GM12865 (cell line): ENCODE measurements at regions not wholly inside any gene's neighbourhood (a gene's known extent, or its start where the extent isn't known, plus 50 kb on each side); places are given as distances from the start of the nearest gene placed in this dataset.

Experiments
- DNase-seq: peaks from one replicate; pipeline ENCODE4 v3.0.0; 2010; ENCODE audit warnings: low read depth
- H3K4me3 ChIP-seq: 2 replicates; pipeline ENCODE4 v1.5.1; 2011; ENCODE audit warnings: mild to moderate bottlenecking, low read depth, low read length, control low read depth
- CTCF ChIP-seq: IDR thresholded peaks from 2 replicates; pipeline ENCODE4 v1.5.1; 2011; ENCODE audit warnings: low read length, control low read depth, low read depth, inconsistent platforms; ENCODE audit not compliant: insufficient read depth; ENCODE audit errors: missing control alignments

- H3K4me3 ChIP-seq = no peak overlapping the region
- TF ChIP-seq CTCF = no peak
- no peak for DNase-seq
Observed at GRCh38 chr4:181319629-181320028, 923.6 kb upstream of the TENM3 start.

GRCh38 chr4:181323061-181323460 lies 920.1 kb upstream of the TENM3 start:
- no peak overlapping the region for H3K4me3 ChIP-seq
- TF ChIP-seq CTCF = no peak
- DNase-seq = peak; percentile 68

DNA sequence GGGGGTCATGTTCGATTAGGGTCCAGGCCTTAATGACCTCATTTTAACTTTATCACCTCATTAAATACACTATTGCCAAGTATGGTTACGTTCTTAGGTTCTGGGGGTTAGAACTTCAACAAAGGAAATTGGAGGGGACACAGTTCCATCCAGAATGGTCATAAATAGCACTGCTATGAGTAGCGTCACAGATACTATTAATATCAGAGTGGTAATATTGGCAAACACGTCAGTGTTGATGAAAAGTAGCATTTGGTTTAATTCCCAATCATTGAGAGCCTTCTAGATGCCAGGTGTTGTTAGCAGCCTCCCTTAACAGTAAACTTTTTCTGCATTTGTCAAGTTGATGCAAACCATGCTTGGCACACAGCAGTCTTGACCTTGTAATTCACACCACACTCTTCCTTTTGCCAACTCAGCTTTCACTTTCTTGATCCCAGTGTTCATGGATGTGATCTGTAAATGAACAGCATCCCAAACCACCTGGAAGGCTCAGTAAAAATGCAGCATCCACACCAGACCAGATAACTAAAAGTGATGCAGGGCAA lies 912.5 kb upstream of the TENM3 start:
- TF ChIP-seq CTCF = no peak
- no peak overlapping the region for H3K4me3 ChIP-seq
- no peak for DNase-seq

DNA sequence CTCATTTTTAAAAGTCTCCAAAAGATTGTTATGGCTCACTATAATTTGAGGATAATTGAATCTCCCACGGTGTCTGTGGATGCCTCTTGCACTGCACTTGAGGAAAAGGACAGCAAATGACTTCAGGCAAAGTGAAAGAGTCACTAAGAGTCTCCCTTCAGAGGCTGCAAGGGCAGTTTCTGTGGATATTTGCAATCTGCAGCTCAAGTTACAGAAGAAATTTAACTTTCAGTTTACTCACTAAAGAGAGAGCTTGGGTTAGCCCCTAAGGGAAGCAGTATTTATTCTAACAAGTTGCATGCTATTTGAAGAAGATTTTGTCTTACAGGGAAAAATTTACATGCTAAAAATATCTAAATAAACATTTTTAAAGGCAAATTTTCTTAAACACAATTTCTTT lies 912.0 kb upstream of the TENM3 start:
- no peak for TF ChIP-seq CTCF
- no peak for DNase-seq
- no peak overlapping the region for H3K4me3 ChIP-seq

DNA sequence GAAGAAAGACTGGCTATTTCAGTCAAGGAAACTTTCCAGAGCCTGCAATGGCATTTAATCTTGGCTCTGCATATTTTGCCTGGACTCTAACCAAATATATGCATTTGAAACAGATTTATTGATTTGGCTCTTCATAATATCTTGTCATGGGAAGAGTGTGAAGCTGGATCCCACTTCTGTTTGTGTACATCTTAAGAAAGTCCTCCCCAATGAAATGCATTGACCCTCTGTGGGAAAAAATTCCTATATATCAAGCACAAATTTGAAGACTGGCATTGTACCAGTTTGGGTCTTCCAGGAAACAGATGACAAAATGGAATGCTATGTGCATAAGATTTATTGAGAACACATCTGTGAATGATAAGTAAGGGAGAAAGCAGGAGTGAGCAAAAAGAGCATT lies 897.3 kb upstream of the TENM3 start:
- TF ChIP-seq CTCF = no peak
- DNase-seq = no peak
- no peak overlapping the region for H3K4me3 ChIP-seq

DNA sequence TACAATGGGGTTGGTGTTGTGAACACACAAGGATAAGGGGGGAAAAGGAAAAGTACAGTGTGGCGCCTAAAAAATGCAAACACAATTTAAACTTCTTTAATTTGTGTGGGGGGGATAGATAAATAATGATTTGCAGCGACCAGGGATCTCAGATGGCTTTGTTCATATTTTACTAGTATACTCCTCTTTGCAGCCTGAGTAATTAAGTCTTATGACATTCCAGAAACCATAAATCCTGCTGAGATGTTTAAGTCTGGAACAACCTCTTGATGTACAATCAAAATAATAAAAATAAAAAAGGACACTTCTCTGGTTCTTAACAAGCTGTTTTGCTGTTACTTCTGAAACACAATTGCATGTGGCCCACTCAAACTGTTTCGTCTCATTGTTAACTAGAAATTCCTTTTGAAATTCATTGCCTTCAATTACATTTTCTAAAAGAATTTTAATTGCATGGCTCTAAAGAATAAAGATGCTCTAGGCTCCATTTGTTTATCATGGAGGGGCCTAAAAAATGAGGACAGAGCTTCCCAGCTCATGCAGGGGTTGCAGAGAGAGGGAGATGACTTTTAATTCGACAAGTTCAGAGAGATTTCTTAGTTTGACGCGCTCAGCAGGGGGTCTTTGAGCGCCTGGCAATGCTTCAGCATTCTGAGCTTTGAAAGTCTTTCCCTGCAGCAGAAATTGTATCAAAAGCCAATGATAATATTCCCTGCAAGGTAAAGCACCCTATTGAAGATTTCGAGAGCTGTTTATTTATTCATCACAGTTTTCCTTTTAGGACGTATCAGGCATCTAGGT lies 892.4 kb upstream of the TENM3 start:
- no peak for DNase-seq
- H3K4me3 ChIP-seq = no peak overlapping the region
- no peak for TF ChIP-seq CTCF

- no peak for DNase-seq
- no peak overlapping the region for H3K4me3 ChIP-seq
- TF ChIP-seq CTCF = no peak
Observed at GRCh38 chr4:181364504-181364903, 878.7 kb upstream of the TENM3 start.
